ENCODE measurements at regions not wholly inside any gene's neighbourhood (a gene's known extent, or its start where the extent isn't known, plus 50 kb on each side); places are given as distances from the start of the nearest gene placed in this dataset.
"Not testable (repeated sequence)": the region's sequence is repeated elsewhere in the genome, so short reads cannot be mapped to it uniquely, and the experiment has no call there.

GRCh38 chr15:20358779-20359414 is 182.7 kb downstream of the GOLGA6L6 start:
- H3K36me3 Mint-ChIP-seq (ENCODE audit: insufficient read depth): no peaks in the 10 kb centered on the region
- DNase-seq (ENCODE audit: low spot score in 2 of 2) (peak in 1 of 2 donors; percentile 13), ATAC-seq (replicated peaks; ENCODE audit: extremely low read depth, poor library complexity, severe bottlenecking) (no peak)
- H3K27me3 Mint-ChIP-seq: no peaks in the 10 kb centered on the region
- H3K9me3 Mint-ChIP-seq: no peaks in the 10 kb centered on the region
- no peak overlapping the region for H3K4me3 Mint-ChIP-seq
- H3K4me1 Mint-ChIP-seq: peaks cover 5% of the 10 kb centered on the region
- H3K27ac Mint-ChIP-seq (ENCODE audit: low read depth): no peak overlapping the region

GRCh38 chr15:20358066-20358778 is 183.4 kb downstream of the GOLGA6L6 start:
- DNase-seq (ENCODE audit: low spot score in 2 of 2) (no peak), ATAC-seq (replicated peaks; ENCODE audit: extremely low read depth, poor library complexity, severe bottlenecking) (no peak)
- Mint-ChIP-seq H3K9me3 (no peaks in the 10 kb centered on the region), H3K36me3 (ENCODE audit: insufficient read depth) (no peaks in the 10 kb centered on the region), H3K27ac (ENCODE audit: low read depth) (no peak overlapping the region), H3K4me3 (no peak overlapping the region), H3K27me3 (no peaks in the 10 kb centered on the region), H3K4me1 (peaks cover 5% of the 10 kb centered on the region)

- Mint-ChIP-seq H3K9me3 (no peaks in the 10 kb centered on the region), H3K4me3 (no peak overlapping the region), H3K36me3 (ENCODE audit: insufficient read depth) (no peaks in the 10 kb centered on the region), H3K27ac (ENCODE audit: low read depth) (no peak overlapping the region), H3K27me3 (no peaks in the 10 kb centered on the region), H3K4me1 (peaks cover 7% of the 10 kb centered on the region)
- ATAC-seq (replicated peaks; ENCODE audit: extremely low read depth, poor library complexity, severe bottlenecking) (no peak), DNase-seq (ENCODE audit: low spot score in 2 of 2) (no peak)
These were observed 184.0 kb downstream of the GOLGA6L6 start for GRCh38 chr15:20357481-20358065.

- Mint-ChIP-seq H3K4me3 (no peak overlapping the region), H3K27ac (ENCODE audit: low read depth) (peak overlapping the region; percentile 65), H3K4me1 (peaks cover 9% of the 10 kb centered on the region), H3K36me3 (ENCODE audit: insufficient read depth) (no peaks in the 10 kb centered on the region), H3K9me3 (no peaks in the 10 kb centered on the region), H3K27me3 (no peaks in the 10 kb centered on the region)
- DNase-seq (ENCODE audit: low spot score in 2 of 2): no peak
- ATAC-seq (replicated peaks; ENCODE audit: extremely low read depth, poor library complexity, severe bottlenecking): no peak
These were observed 184.6 kb downstream of the GOLGA6L6 start for GRCh38 chr15:20356911-20357480.

- no peaks in the 10 kb centered on the region for H3K9me3 Mint-ChIP-seq
- no peaks in the 10 kb centered on the region for H3K36me3 Mint-ChIP-seq (ENCODE audit: insufficient read depth)
- peak; percentile 33 for ATAC-seq (replicated peaks; ENCODE audit: extremely low read depth, poor library complexity, severe bottlenecking)
- DNase-seq (ENCODE audit: low spot score in 2 of 2): peak; percentile 55 to 89
- peaks cover 9% of the 10 kb centered on the region for H3K4me1 Mint-ChIP-seq
- H3K27me3 Mint-ChIP-seq: no peaks in the 10 kb centered on the region
- H3K4me3 Mint-ChIP-seq: no peak overlapping the region
- peak overlapping the region; percentile 65 for H3K27ac Mint-ChIP-seq (ENCODE audit: low read depth)
These were observed 185.1 kb downstream of the GOLGA6L6 start for GRCh38 chr15:20356444-20356910.

- DNase-seq (ENCODE audit: low spot score in 2 of 2) (no peak), ATAC-seq (replicated peaks; ENCODE audit: extremely low read depth, poor library complexity, severe bottlenecking) (no peak)
- Mint-ChIP-seq H3K27me3 (no peaks in the 10 kb centered on the region), H3K4me3 (no peak overlapping the region), H3K4me1 (peaks cover 9% of the 10 kb centered on the region), H3K36me3 (ENCODE audit: insufficient read depth) (no peaks in the 10 kb centered on the region), H3K9me3 (no peaks in the 10 kb centered on the region), H3K27ac (ENCODE audit: low read depth) (no peak overlapping the region)
These were observed 186.2 kb downstream of the GOLGA6L6 start for GRCh38 chr15:20355256-20355868.

- not testable (repeated sequence) for ATAC-seq (replicated peaks; ENCODE audit: extremely low read depth, poor library complexity, severe bottlenecking); H3K4me1 Mint-ChIP-seq; H3K27me3 Mint-ChIP-seq; H3K9me3 Mint-ChIP-seq; DNase-seq (ENCODE audit: low spot score in 2 of 2); H3K36me3 Mint-ChIP-seq (ENCODE audit: insufficient read depth); H3K27ac Mint-ChIP-seq (ENCODE audit: low read depth); H3K4me3 Mint-ChIP-seq
These were observed 186.7 kb downstream of the GOLGA6L6 start for GRCh38 chr15:20354884-20355223.

GRCh38 chr15:20353966-20354883 is 187.4 kb downstream of the GOLGA6L6 start:
- ATAC-seq (replicated peaks; ENCODE audit: extremely low read depth, poor library complexity, severe bottlenecking) (no peak), DNase-seq (ENCODE audit: low spot score in 2 of 2) (no peak)
- Mint-ChIP-seq H3K4me1 (peaks cover 9% of the 10 kb centered on the region), H3K36me3 (ENCODE audit: insufficient read depth) (no peaks in the 10 kb centered on the region), H3K27me3 (no peaks in the 10 kb centered on the region), H3K4me3 (no peak overlapping the region), H3K27ac (ENCODE audit: low read depth) (no peak overlapping the region), H3K9me3 (no peaks in the 10 kb centered on the region)

GRCh38 chr15:20352241-20353200 is 189.1 kb downstream of the GOLGA6L6 start:
- no peaks in the 10 kb centered on the region for H3K9me3 Mint-ChIP-seq
- no peak for DNase-seq (ENCODE audit: low spot score in 2 of 2)
- no peak for ATAC-seq (replicated peaks; ENCODE audit: extremely low read depth, poor library complexity, severe bottlenecking)
- no peaks in the 10 kb centered on the region for H3K27me3 Mint-ChIP-seq
- no peak overlapping the region for H3K4me3 Mint-ChIP-seq
- H3K27ac Mint-ChIP-seq (ENCODE audit: low read depth): no peak overlapping the region
- peaks cover 9% of the 10 kb centered on the region for H3K4me1 Mint-ChIP-seq
- H3K36me3 Mint-ChIP-seq (ENCODE audit: insufficient read depth): no peaks in the 10 kb centered on the region

- ATAC-seq (replicated peaks; ENCODE audit: extremely low read depth, poor library complexity, severe bottlenecking) (no peak), DNase-seq (ENCODE audit: low spot score in 2 of 2) (no peak)
- H3K27ac Mint-ChIP-seq (ENCODE audit: low read depth): no peak overlapping the region
- H3K4me3 Mint-ChIP-seq: no peak overlapping the region
- peaks cover 8% of the 10 kb centered on the region for H3K4me1 Mint-ChIP-seq
- H3K36me3 Mint-ChIP-seq (ENCODE audit: insufficient read depth): no peaks in the 10 kb centered on the region
- no peaks in the 10 kb centered on the region for H3K27me3 Mint-ChIP-seq
- no peaks in the 10 kb centered on the region for H3K9me3 Mint-ChIP-seq
These were observed 190.1 kb downstream of the GOLGA6L6 start for GRCh38 chr15:20351448-20351971.
